SU-DHL-6 (cell line): ENCODE measurements at regions not wholly inside any gene's neighbourhood (a gene's known extent, or its start where the extent isn't known, plus 50 kb on each side); places are given as distances from the start of the nearest gene placed in this dataset.

Experiments
- H2AFZ ChIP-seq: fragments of 200-600 bp; sonication (generic); 2 replicates; pipeline ENCODE4 v1.6.1; 2014; ENCODE audit warnings: low read depth, mild to moderate bottlenecking, moderate library complexity, mixed read lengths, antibody characterized with exemption, low read length; ENCODE audit not compliant: severe bottlenecking
- H3F3A ChIP-seq: fragments of 200-600 bp; shearing (Covaris generic); 2 replicates; pipeline ENCODE4 v1.6.0; 2016; ENCODE audit warnings: antibody characterized with exemption, mild to moderate bottlenecking; ENCODE audit not compliant: insufficient read depth
- H3K27ac ChIP-seq: fragments of 200-600 bp; sonication (generic); 2 replicates; pipeline ENCODE4 v1.5.1; 2016; ENCODE audit warnings: low read depth, mild to moderate bottlenecking, low read length, moderate library complexity, mixed read lengths
- H3K27me3 ChIP-seq: fragments of 200-600 bp; sonication (generic), shearing (Covaris generic); 2 replicates; pipeline ENCODE4 v1.6.0; 2014; ENCODE audit warnings: mild to moderate bottlenecking, low read length
- H3K36me3 ChIP-seq: fragments of 200-600 bp; sonication (generic); 2 replicates; pipeline ENCODE4 v1.6.1; 2014; ENCODE audit warnings: mild to moderate bottlenecking, low read length, mixed read lengths
- H3K4me2 ChIP-seq: fragments of 300-600, 200-600 bp; shearing (Covaris generic), sonication (generic); 2 replicates; pipeline ENCODE4 v1.6.0; 2014; ENCODE audit warnings: low read length, low read depth, mild to moderate bottlenecking; ENCODE audit not compliant: poor library complexity, severe bottlenecking
- H3K4me3 ChIP-seq: fragments of 200-600 bp; sonication (generic); 2 replicates; pipeline ENCODE4 v1.5.1; 2014; ENCODE audit warnings: antibody characterized with exemption, low read length, mild to moderate bottlenecking, mixed read lengths; ENCODE audit not compliant: insufficient read depth, poor library complexity, severe bottlenecking
- H3K79me2 ChIP-seq: fragments of 200-600 bp; sonication (generic); 2 replicates; pipeline ENCODE4 v1.6.1; 2014; ENCODE audit warnings: mild to moderate bottlenecking, low read length, moderate library complexity; ENCODE audit not compliant: insufficient read depth
- H3K9ac ChIP-seq: fragments of 200-600 bp; sonication (generic); 2 replicates; pipeline ENCODE4 v1.7.0; 2014; ENCODE audit warnings: mild to moderate bottlenecking, low read length
- H3K9me2 ChIP-seq: fragments of 200-600 bp; sonication (generic); replicated peaks from 2 replicates; pipeline ENCODE4 v1.6.1; 2014; ENCODE audit warnings: low read length; ENCODE audit not compliant: insufficient read depth
- H3K9me3 ChIP-seq: fragments of 200-600 bp; sonication (generic); 2 replicates; pipeline ENCODE4 v1.6.1; 2014; ENCODE audit warnings: low read length, mixed read lengths; ENCODE audit not compliant: insufficient read depth
- H4K20me1 ChIP-seq: fragments of 200-600 bp; sonication (generic); 2 replicates; pipeline ENCODE4 v1.6.1; 2014; ENCODE audit warnings: low read depth, mild to moderate bottlenecking, antibody characterized with exemption, low read length, moderate library complexity, mixed read lengths
- EZH2phosphoT487 ChIP-seq: fragments of 200-600 bp; sonication (generic), shearing (Covaris generic); conservative IDR thresholded peaks from 2 replicates; pipeline ENCODE4 v1.6.1; 2018; ENCODE audit warnings: mild to moderate bottlenecking, antibody characterized with exemption, low read length, moderate library complexity, mixed read lengths
- TF ChIP-seq, protein P1 (sequence below): fragments of 200-600 bp; sonication (generic); IDR thresholded peaks from one replicate; pipeline ENCODE4 v1.5.1; 2017; ENCODE audit warnings: antibody characterized with exemption, mild to moderate bottlenecking, low read length, moderate library complexity; ENCODE audit not compliant: insufficient read depth, poor library complexity, severe bottlenecking

DNA sequence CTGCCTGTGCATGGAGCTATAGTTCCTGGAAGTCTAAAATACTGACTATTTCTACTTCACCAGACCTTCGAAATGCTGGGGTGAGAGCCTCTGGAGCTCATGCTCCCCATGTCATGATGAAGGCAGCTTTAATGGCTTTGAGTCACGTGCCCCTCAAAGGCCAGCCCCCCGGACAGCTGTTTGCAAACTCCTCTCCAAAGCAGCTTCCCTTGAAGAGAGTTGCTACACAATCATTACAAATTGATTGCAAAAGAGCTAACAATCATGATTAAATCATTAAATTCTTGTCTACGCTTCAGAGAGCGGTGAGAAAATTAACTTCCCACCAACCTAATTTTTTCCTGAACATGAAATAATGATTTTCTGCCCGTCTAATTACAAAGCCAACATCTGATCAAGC is 134.8 kb upstream of the IRX6 start:
- no peak overlapping the region for H3K4me2 ChIP-seq
- H3K9ac ChIP-seq = no peak overlapping the region
- H4K20me1 ChIP-seq = no peaks in the 10 kb centered on the region
- no peaks in the 10 kb centered on the region for H3K9me3 ChIP-seq
- H2AFZ ChIP-seq = no peak overlapping the region
- H3F3A ChIP-seq = no peaks in the 10 kb centered on the region
- H3K9me2 ChIP-seq = no peaks in the 10 kb centered on the region
- H3K27ac ChIP-seq = no peak overlapping the region
- no peaks in the 10 kb centered on the region for H3K79me2 ChIP-seq
- no peaks in the 10 kb centered on the region for H3K36me3 ChIP-seq
- TF ChIP-seq, protein P1, sequence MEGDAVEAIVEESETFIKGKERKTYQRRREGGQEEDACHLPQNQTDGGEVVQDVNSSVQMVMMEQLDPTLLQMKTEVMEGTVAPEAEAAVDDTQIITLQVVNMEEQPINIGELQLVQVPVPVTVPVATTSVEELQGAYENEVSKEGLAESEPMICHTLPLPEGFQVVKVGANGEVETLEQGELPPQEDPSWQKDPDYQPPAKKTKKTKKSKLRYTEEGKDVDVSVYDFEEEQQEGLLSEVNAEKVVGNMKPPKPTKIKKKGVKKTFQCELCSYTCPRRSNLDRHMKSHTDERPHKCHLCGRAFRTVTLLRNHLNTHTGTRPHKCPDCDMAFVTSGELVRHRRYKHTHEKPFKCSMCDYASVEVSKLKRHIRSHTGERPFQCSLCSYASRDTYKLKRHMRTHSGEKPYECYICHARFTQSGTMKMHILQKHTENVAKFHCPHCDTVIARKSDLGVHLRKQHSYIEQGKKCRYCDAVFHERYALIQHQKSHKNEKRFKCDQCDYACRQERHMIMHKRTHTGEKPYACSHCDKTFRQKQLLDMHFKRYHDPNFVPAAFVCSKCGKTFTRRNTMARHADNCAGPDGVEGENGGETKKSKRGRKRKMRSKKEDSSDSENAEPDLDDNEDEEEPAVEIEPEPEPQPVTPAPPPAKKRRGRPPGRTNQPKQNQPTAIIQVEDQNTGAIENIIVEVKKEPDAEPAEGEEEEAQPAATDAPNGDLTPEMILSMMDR = no peak
- no peak for TF ChIP-seq EZH2phosphoT487
- no peak overlapping the region for H3K4me3 ChIP-seq
- H3K27me3 ChIP-seq = no peaks in the 10 kb centered on the region

DNA sequence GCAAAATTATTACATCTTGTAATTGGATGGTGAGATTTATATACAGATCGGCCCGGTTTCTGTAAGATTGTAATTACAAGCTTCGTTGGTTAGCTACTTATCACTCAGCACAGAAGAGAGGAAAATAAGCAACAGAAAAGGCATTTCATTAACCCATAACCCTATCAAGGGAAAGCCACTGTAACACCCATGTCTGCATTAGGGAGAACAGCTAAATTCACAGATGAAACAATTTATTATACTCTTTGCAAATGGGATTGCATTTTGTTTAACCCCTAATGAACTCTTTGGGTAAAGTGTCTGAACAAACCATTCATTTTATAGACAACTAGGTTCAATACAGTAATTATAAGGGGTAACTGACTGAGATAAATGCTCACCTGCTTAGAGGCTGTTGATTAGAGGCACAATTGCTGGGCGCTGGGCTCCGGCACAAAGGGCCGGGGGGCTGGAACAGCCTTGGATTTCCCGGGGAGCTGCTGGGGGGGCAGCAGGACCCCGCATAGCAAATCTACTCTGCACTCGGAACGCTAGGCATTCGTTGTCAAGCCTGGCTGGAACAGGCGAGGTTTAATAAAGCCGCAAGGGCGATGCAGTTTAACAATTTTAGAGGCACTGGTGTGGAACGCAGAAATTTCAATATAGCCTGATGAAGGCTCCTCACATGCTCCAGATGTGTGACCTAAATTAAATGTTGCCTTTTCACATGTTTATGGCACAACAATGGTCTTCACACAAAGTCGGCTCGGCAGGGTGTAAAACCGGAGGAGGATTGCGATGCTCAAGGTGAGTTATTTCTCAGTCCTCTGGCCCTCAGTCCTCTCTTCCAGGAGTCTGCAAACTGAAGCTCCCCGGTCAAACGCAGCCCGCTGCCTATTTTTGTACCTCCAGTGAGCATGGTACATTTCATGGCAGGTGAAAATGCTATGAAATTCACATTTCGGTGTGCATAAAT is 134.0 kb upstream of the IRX6 start:
- Histone ChIP-seq H3K27ac (no peak overlapping the region), H3K9me3 (no peaks in the 10 kb centered on the region), H3K79me2 (no peaks in the 10 kb centered on the region), H3K27me3 (no peaks in the 10 kb centered on the region), H3K9me2 (no peaks in the 10 kb centered on the region), H3K36me3 (no peaks in the 10 kb centered on the region), H3F3A (no peaks in the 10 kb centered on the region), H2AFZ (no peak overlapping the region), H3K4me3 (no peak overlapping the region), H3K4me2 (no peak overlapping the region), H4K20me1 (no peaks in the 10 kb centered on the region), H3K9ac (no peak overlapping the region)
- no peak for TF ChIP-seq EZH2phosphoT487
- TF ChIP-seq, protein P1 = no peak

DNA sequence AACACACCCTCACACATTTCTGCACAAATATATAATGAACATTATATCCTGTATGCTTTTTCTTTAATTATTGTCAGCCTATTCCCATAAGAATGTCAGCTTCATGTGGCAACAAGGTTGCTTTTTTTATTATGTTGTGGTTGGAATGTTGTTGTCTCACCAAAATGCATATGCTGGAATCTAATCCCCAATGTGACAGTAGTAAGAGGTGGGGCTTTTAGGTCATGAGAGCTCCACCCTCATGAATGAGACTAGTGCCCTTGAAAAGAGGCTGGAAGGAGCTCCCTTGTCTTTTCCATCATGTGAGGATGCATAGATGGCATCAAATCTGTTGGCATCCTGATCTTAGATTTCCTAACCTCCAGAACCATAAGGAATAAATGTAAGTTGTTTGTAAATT is 131.3 kb upstream of the IRX6 start:
- Histone ChIP-seq H3K9me3 (no peaks in the 10 kb centered on the region), H3K27me3 (no peaks in the 10 kb centered on the region), H3F3A (no peaks in the 10 kb centered on the region), H3K79me2 (no peaks in the 10 kb centered on the region), H3K4me3 (no peak overlapping the region), H3K36me3 (no peaks in the 10 kb centered on the region), H3K9me2 (no peaks in the 10 kb centered on the region), H3K9ac (no peak overlapping the region), H3K27ac (no peak overlapping the region), H3K4me2 (no peak overlapping the region), H2AFZ (no peak overlapping the region), H4K20me1 (no peaks in the 10 kb centered on the region)
- TF ChIP-seq EZH2phosphoT487 = no peak

DNA sequence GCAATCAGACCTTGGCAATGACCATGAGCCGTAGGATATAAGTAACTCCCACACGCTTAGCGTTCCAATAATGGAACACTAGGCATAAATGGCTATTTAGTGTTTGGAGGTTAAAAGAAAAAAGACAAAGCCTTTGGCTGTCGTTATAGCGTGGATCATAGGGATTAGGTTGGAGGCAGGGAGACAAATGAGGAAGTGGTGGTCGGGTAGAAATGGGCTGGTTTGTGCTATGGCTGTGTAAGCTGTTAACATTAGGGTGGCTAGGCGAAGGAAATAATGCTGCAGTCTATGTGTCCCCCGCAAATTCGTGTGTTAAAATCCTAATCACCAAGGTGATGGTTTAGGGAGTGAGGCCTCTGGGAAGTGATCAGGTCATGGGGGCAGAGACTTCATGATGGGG is 120.4 kb upstream of the IRX6 start:
- peaks cover 4% of the 10 kb centered on the region; the same call in 1 of the 2 replicates for H3K9me3 ChIP-seq
- no peaks in the 10 kb centered on the region for H3K27me3 ChIP-seq
- no peak overlapping the region for H2AFZ ChIP-seq
- H3K79me2 ChIP-seq = no peaks in the 10 kb centered on the region
- H3K27ac ChIP-seq = no peak overlapping the region
- no peaks in the 10 kb centered on the region for H3F3A ChIP-seq
- no peak overlapping the region for H3K9ac ChIP-seq
- TF ChIP-seq, protein P1 = no peak
- TF ChIP-seq EZH2phosphoT487 = no peak
- no peak overlapping the region for H3K4me2 ChIP-seq
- H3K9me2 ChIP-seq = no peaks in the 10 kb centered on the region
- no peaks in the 10 kb centered on the region for H3K36me3 ChIP-seq
- H4K20me1 ChIP-seq = no peaks in the 10 kb centered on the region
- H3K4me3 ChIP-seq = no peak overlapping the region
